ENCODE measurements at regions not wholly inside any gene's neighbourhood (a gene's known extent, or its start where the extent isn't known, plus 50 kb on each side); places are given as distances from the start of the nearest gene placed in this dataset.

DNA sequence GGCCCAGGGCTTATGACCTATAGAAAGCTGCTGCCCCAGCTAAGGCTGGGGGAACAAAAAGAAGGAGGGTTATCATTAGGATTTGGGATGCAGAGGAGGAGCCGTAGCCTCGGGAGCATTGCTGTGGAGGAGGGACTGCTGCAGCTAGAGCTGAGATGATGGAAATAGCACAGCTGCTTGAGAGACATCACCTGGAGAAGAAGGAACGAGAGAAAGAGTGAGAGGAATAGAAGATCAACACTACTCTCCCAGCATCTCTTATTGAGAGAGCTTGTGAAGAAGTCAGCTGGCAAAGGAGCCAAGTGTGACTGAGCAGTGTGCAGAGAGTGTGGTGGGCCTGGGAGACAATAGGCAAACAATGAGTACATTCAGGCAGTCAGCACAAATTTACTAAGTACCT lies 100.7 kb upstream of the PLET1 start:
- DNase-seq (ENCODE audit: low spot score) (no peak), ATAC-seq (no peak)
- ChIA-PET CTCF (interaction anchor here (1.6 kb wide), 1 partner anchor 92 kb away, joined by 6 read pairs; no protein-coding TSS in a partner anchor), POLR2A (no interaction called here)
- Mint-ChIP-seq H3K4me3 (no peak overlapping the region), H3K27ac (no peak overlapping the region), H3K27me3 (ENCODE audit: low read depth) (no peaks in the 10 kb centered on the region; the same call in 1 of the 2 replicates), H3K9me3 (no peaks in the 10 kb centered on the region), H3K36me3 (no peaks in the 10 kb centered on the region), H3K4me1 (peaks cover 12% of the 10 kb centered on the region)
- TF ChIP-seq FOXK1 (CRISPR knock-in tag; IDR thresholded peaks at IDR 0.05) (no peak), PRRX2 (CRISPR knock-in tag; IDR thresholded peaks at IDR 0.05) (no peak), ZNF317 (CRISPR knock-in tag; IDR thresholded peaks at IDR 0.05; ENCODE audit: borderline replicate concordance, low read depth) (no peak), TEAD1 (CRISPR knock-in tag; IDR thresholded peaks at IDR 0.05) (no peak), ATF6 (CRISPR knock-in tag; IDR thresholded peaks at IDR 0.05) (no peak), USF2 (CRISPR knock-in tag; IDR thresholded peaks at IDR 0.05) (no peak), EMX1 (CRISPR knock-in tag; IDR thresholded peaks at IDR 0.05) (no peak), CREB1 (CRISPR knock-in tag; IDR thresholded peaks at IDR 0.05) (no peak)
- TF ChIP-seq, protein P1, sequence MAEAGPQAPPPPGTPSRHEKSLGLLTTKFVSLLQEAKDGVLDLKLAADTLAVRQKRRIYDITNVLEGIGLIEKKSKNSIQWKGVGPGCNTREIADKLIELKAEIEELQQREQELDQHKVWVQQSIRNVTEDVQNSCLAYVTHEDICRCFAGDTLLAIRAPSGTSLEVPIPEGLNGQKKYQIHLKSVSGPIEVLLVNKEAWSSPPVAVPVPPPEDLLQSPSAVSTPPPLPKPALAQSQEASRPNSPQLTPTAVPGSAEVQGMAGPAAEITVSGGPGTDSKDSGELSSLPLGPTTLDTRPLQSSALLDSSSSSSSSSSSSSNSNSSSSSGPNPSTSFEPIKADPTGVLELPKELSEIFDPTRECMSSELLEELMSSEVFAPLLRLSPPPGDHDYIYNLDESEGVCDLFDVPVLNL (CRISPR knock-in tag; IDR thresholded peaks at IDR 0.05; ENCODE audit: borderline replicate concordance, low read depth): no peak

GRCh38 chr11:112363527-112363926 lies 102.9 kb upstream of the PLET1 start:
- ChIA-PET POLR2A (no interaction called here), CTCF (no interaction called here)
- Mint-ChIP-seq H3K9me3 (no peaks in the 10 kb centered on the region), H3K27ac (no peak overlapping the region), H3K4me1 (peaks cover 12% of the 10 kb centered on the region), H3K27me3 (ENCODE audit: low read depth) (no peaks in the 10 kb centered on the region; the same call in 1 of the 2 replicates), H3K4me3 (no peak overlapping the region), H3K36me3 (no peaks in the 10 kb centered on the region)
- DNase-seq (ENCODE audit: low spot score): no peak
- no peak for TF ChIP-seq SMAD3 (CRISPR knock-in tag; IDR thresholded peaks at IDR 0.05; ENCODE audit: borderline replicate concordance)
- no peak for TF ChIP-seq NFE2L1 (CRISPR knock-in tag; IDR thresholded peaks at IDR 0.05)
- no peak for TF ChIP-seq NFATC4 (CRISPR knock-in tag; IDR thresholded peaks at IDR 0.05)
- TF ChIP-seq, protein P2, sequence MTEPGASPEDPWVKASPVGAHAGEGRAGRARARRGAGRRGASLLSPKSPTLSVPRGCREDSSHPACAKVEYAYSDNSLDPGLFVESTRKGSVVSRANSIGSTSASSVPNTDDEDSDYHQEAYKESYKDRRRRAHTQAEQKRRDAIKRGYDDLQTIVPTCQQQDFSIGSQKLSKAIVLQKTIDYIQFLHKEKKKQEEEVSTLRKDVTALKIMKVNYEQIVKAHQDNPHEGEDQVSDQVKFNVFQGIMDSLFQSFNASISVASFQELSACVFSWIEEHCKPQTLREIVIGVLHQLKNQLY (CRISPR knock-in tag; IDR thresholded peaks at IDR 0.05): no peak
- no peak for TF ChIP-seq AFF4 (CRISPR knock-in tag; IDR thresholded peaks at IDR 0.05; ENCODE audit: borderline replicate concordance)
- no peak for TF ChIP-seq ZNF423 (CRISPR knock-in tag; IDR thresholded peaks at IDR 0.05)
- no peak for TF ChIP-seq ETV6 (CRISPR knock-in tag; IDR thresholded peaks at IDR 0.05)
- TF ChIP-seq JUN (CRISPR knock-in tag; IDR thresholded peaks at IDR 0.05): no peak
- no peak for TF ChIP-seq ZNF232 (CRISPR knock-in tag; IDR thresholded peaks at IDR 0.05)
- no peak for TF ChIP-seq NR2C2 (CRISPR knock-in tag; IDR thresholded peaks at IDR 0.05)
- no peak for ATAC-seq

Measured in WTC11 (cell line).